ENCODE measurements at regions not wholly inside any gene's neighbourhood (a gene's known extent, or its start where the extent isn't known, plus 50 kb on each side); places are given as distances from the start of the nearest gene placed in this dataset.

- H3K27me3 ChIP-seq (ENCODE audit: insufficient read depth, low read length), result no peaks in the 10 kb centered on the region
- WGBS (ENCODE audit: extremely low coverage, insufficient read length, low lambda C conversion rate), result no CpG with 5 or more reads among the region's 1 CpG
- H3K36me3 Mint-ChIP-seq (ENCODE audit: insufficient read depth in 1 of 3, low read depth in 3 of 3), result no peaks in the 10 kb centered on the region
These were observed 91.9 kb upstream of the PIK3CG start for GRCh38 chr7:106773228-106773627.

More at GRCh38 chr7:106773228-106773627, 91.9 kb upstream of the PIK3CG start:
- Histone ChIP-seq H4K91ac (ENCODE audit: insufficient read length, low read depth, low read length) (no peak overlapping the region), H3K18ac (ENCODE audit: insufficient read length, low read depth, low read length) (no peak overlapping the region), H3K4me1 (ENCODE audit: insufficient read depth, low read length) (peaks cover 5% of the 10 kb centered on the region; the same call in 1 of the 2 replicates), H2BK12ac (ENCODE audit: insufficient read length, low read depth, low read length) (no peak overlapping the region), H3K79me2 (ENCODE audit: insufficient read depth, low read length) (no peaks in the 10 kb centered on the region), H2BK20ac (ENCODE audit: low read depth, low read length, poor library complexity, severe bottlenecking) (no peak overlapping the region), H4K8ac (replicated peaks; ENCODE audit: insufficient read length, low read depth, low read length) (no peak overlapping the region), H3K14ac (ENCODE audit: insufficient read depth, low read length) (no peak overlapping the region), H3K9ac (ENCODE audit: extremely low read depth, insufficient read length, low read length) (no peak overlapping the region), H3K4ac (ENCODE audit: low read depth, low read length) (no peak overlapping the region), H3K79me1 (ENCODE audit: insufficient read depth, low read depth, low read length, poor library complexity, severe bottlenecking) (no peaks in the 10 kb centered on the region), H3K56ac (ENCODE audit: insufficient read length, low read depth, low read length) (no peak overlapping the region), H4K20me1 (ENCODE audit: control insufficient read depth, insufficient read depth, insufficient read length) (no peaks in the 10 kb centered on the region), H2BK120ac (ENCODE audit: low read depth, low read length, poor library complexity, severe bottlenecking) (no peak overlapping the region), H2BK5ac (ENCODE audit: insufficient read length, low read length) (no peak overlapping the region), H4K5ac (ENCODE audit: insufficient read length, low read depth, low read length) (no peak overlapping the region), H2BK15ac (ENCODE audit: low read depth, low read length) (no peak overlapping the region), H3K23ac (ENCODE audit: insufficient read length, low read depth, low read length) (no peak overlapping the region), H3K9me3 (ENCODE audit: control insufficient read depth, low read depth, low read length) (no peaks in the 10 kb centered on the region), H3K27ac (ENCODE audit: insufficient read length, low read depth, low read length) (no peak overlapping the region), H3K4me2 (ENCODE audit: insufficient read depth, insufficient read length, low read length) (no peak overlapping the region), H3T11ph (ENCODE audit: low read length) (no peak overlapping the region), H2AK5ac (ENCODE audit: insufficient read length, low read length) (no peak overlapping the region), H3K23me2 (ENCODE audit: insufficient read length, low read depth, low read length, poor library complexity, severe bottlenecking) (no peaks in the 10 kb centered on the region), H2AFZ (ENCODE audit: low read length) (no peak overlapping the region)
- Mint-ChIP-seq H3K4me1 (peaks cover 13 to 15% of the 10 kb centered on the region in 2 experiments), H3K27me3 (ENCODE audit: low read depth) (no peaks in the 10 kb centered on the region; the same call in 1 of the 2 replicates), H3K4me3 (no peak overlapping the region), H3K27ac (no peak overlapping the region), H3K9me3 (no peaks in the 10 kb centered on the region)
- no peak for DNase-seq
- TF ChIP-seq CTCF (conservative IDR thresholded peaks at IDR 0.05), result no peak
